Mesothelial cell of epicardium (in vitro differentiated cells): ENCODE measurements at regions not wholly inside any gene's neighbourhood (a gene's known extent, or its start where the extent isn't known, plus 50 kb on each side); places are given as distances from the start of the nearest gene placed in this dataset.
"Not testable (repeated sequence)": the region's sequence is repeated elsewhere in the genome, so short reads cannot be mapped to it uniquely, and the experiment has no call there.

Experiments
- DNase-seq, 2 experiments: peaks; one replicate each; pipeline ENCODE4 v3.0.0; 2021; ENCODE audit warnings: low spot score in 2 of 2; ENCODE audit not compliant: unreplicated experiment in 2 of 2
- H3K27ac Mint-ChIP-seq: 2 replicates; pipeline ENCODE4 v1.8.0; 2021; ENCODE audit warnings: mixed read lengths
- H3K27me3 Mint-ChIP-seq: 2 replicates; pipeline ENCODE4 v1.8.0; 2021; ENCODE audit warnings: low read depth, mixed read lengths
- H3K36me3 Mint-ChIP-seq: 2 replicates; pipeline ENCODE4 v1.8.0; 2021; ENCODE audit warnings: mixed read lengths
- H3K4me1 Mint-ChIP-seq: 2 replicates; pipeline ENCODE4 v1.8.0; 2021; ENCODE audit warnings: mixed read lengths
- H3K4me3 Mint-ChIP-seq: 2 replicates; pipeline ENCODE4 v1.8.0; 2021; ENCODE audit warnings: mild to moderate bottlenecking, moderate library complexity, mixed read lengths
- H3K9me3 Mint-ChIP-seq: 2 replicates; pipeline ENCODE4 v1.8.0; 2021; ENCODE audit warnings: mixed read lengths
- TF ChIP-seq, protein P1 (sequence below): fragments of 200-600 bp; sonication (generic); IDR thresholded peaks from one replicate; pipeline ENCODE4 v1.5.0; 2021; ENCODE audit warnings: antibody characterized with exemption; ENCODE audit not compliant: unreplicated experiment

DNA sequence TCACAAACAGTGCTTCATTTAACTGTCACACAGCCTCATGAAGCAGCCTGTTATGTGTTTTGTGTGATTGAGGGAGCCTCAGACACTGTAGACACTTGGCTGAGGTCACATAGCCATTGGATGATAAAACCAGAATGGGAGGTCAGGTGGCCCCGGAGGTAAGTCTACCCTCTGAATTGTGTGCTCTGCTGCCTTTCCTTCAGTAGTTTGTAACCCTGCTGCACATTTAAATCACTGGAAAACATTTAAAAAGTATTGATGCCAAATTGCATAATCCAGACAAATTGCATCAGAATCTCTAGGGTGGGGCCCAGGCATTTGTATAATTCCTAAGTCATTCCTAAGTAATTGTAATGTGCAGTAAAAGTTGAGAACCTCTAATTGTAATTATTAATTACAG is 85.2 kb upstream of the ECI2 start:
- no peaks in the 10 kb centered on the region for H3K27me3 Mint-ChIP-seq
- no peak overlapping the region for H3K4me3 Mint-ChIP-seq
- H3K9me3 Mint-ChIP-seq, result peaks cover 30% of the 10 kb centered on the region
- H3K27ac Mint-ChIP-seq, result no peak overlapping the region
- DNase-seq, result no peak
- H3K36me3 Mint-ChIP-seq, result peaks cover 7% of the 10 kb centered on the region
- peaks cover 19% of the 10 kb centered on the region for H3K4me1 Mint-ChIP-seq
- TF ChIP-seq, protein P1, sequence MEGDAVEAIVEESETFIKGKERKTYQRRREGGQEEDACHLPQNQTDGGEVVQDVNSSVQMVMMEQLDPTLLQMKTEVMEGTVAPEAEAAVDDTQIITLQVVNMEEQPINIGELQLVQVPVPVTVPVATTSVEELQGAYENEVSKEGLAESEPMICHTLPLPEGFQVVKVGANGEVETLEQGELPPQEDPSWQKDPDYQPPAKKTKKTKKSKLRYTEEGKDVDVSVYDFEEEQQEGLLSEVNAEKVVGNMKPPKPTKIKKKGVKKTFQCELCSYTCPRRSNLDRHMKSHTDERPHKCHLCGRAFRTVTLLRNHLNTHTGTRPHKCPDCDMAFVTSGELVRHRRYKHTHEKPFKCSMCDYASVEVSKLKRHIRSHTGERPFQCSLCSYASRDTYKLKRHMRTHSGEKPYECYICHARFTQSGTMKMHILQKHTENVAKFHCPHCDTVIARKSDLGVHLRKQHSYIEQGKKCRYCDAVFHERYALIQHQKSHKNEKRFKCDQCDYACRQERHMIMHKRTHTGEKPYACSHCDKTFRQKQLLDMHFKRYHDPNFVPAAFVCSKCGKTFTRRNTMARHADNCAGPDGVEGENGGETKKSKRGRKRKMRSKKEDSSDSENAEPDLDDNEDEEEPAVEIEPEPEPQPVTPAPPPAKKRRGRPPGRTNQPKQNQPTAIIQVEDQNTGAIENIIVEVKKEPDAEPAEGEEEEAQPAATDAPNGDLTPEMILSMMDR, result no peak

DNA sequence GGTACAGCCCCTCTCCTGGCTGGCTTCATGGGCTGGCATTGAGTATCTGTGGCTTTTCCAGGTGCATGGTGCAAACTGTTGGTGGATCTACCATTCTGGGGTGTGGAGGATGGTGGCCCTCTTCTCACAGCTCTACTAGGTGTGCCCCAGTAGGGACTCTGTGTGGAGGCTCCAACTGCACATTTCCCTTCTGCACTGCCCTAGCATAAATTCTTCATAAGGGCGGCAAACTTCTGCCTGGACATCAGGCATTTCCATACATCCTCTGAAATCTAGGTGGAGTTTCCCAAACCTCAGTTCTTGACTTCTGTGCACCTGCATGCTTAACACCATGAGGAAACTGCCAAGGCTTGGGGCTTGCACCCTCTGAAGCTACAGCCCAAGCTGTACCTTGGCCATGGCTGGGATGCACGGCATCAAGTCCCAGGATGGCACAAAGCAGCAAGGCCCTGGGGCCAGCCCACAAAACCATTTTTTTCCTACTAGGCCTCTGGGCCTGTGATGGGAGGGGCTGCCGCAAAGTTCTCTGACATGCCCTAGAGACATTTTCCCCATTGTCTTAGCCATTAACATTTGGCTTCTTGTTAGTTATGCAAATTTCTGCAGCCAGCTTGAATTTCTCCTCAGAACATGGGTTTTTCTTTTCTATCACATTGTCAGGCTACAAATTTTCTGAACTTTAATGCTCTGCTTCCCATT is 83.4 kb upstream of the ECI2 start:
- peaks cover 45% of the 10 kb centered on the region for H3K9me3 Mint-ChIP-seq
- not testable (repeated sequence) for H3K36me3 Mint-ChIP-seq

DNA sequence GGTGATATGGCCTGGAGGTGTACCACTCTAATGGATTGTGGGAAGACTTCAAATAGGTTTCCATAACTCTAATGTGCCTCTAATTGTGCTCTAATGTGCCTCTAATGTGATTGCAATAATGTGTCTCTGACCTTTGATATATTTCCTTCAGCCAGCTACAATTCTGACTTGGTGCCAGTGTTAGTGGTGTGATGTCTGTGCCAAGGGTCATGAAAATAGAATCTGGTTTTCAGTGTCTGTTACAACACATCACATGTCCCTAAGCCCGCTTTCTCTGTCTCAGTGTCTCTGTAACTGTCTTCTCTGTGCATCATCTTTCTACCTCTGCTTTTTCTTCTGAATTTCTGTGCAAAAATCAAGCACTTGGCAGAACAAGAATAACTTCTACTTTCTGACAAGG is 77.2 kb upstream of the ECI2 start:
- H3K4me1 Mint-ChIP-seq, result no peaks in the 10 kb centered on the region
- peaks cover 2% of the 10 kb centered on the region for H3K36me3 Mint-ChIP-seq
- no peak for DNase-seq
- peaks cover 40% of the 10 kb centered on the region for H3K9me3 Mint-ChIP-seq
- TF ChIP-seq, protein P1, result no peak
- no peak overlapping the region for H3K4me3 Mint-ChIP-seq
- no peaks in the 10 kb centered on the region for H3K27me3 Mint-ChIP-seq
- no peak overlapping the region for H3K27ac Mint-ChIP-seq

More for the DNA sequence above, 83.4 kb upstream of the ECI2 start:
- not testable (repeated sequence) for H3K4me3 Mint-ChIP-seq, H3K27ac Mint-ChIP-seq, DNase-seq, H3K4me1 Mint-ChIP-seq, H3K27me3 Mint-ChIP-seq

DNA sequence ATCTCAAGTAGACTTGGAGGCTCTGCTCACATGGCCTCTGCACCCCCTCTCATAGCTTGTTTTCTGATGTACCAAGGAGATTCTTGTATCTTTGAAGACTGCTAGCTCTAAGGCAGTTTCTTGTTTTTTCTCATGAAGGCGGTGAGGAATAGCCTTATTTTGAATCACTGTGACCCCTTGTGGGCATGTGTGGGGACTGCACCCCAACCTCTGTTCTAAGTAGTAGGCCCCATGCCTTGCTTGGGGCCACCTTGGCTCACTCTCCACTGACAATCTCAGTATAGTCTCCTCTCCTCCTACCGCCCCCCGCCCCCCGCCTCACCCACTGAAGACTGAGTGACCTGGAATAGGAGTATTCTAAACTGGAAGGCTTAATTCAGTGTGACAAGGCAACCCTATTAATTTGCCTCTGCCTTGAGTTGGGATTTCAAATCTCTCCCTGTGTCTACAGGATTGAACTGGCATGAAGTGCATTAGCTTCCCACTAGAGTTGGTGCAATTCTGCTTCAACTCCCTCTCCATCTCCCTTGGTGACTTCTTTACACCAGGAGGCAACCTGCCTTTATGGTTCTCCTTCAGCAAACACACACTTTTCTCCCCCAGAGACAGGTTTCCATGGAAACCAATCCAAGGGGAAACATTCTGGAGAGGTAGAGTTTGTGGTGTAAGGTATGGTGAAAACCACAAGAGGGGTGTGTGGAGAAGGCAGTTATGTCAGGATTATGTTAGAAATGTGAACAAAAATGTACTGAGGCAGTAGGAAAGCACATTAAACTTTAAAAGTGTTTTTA is 75.4 kb upstream of the ECI2 start:
- Mint-ChIP-seq H3K27me3 (no peaks in the 10 kb centered on the region), H3K27ac (no peak overlapping the region), H3K36me3 (peaks cover 2% of the 10 kb centered on the region), H3K4me3 (no peak overlapping the region), H3K9me3 (peaks cover 31% of the 10 kb centered on the region), H3K4me1 (no peaks in the 10 kb centered on the region)
- DNase-seq, result peak in 1 of 2 experiments; percentile 51
- TF ChIP-seq, protein P1, result peak; percentile 67

DNA sequence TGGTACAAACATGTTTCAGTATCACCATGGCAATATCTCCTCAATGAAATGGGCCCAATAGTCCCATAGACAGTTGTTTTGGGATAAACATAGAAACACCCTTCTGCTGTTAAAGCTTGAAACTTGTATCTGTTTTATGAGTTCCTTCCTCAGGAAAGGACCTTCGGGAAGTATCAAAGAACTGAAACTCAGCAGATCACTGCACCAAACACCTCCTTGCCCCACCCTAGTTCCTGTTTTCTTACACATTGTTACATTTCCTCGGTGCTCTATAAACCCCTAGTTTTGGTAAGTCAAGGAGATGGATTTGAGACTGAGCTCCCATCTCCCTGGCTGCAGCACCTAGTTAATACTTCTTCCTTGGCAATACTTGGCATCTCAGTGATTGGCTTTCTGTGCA is 73.8 kb upstream of the ECI2 start:
- Mint-ChIP-seq H3K36me3 (peaks cover 9% of the 10 kb centered on the region), H3K9me3 (peaks cover 29% of the 10 kb centered on the region), H3K4me1 (no peaks in the 10 kb centered on the region), H3K27me3 (no peaks in the 10 kb centered on the region), H3K27ac (no peak overlapping the region), H3K4me3 (no peak overlapping the region)
- DNase-seq, result no peak
- TF ChIP-seq, protein P1, result no peak

DNA sequence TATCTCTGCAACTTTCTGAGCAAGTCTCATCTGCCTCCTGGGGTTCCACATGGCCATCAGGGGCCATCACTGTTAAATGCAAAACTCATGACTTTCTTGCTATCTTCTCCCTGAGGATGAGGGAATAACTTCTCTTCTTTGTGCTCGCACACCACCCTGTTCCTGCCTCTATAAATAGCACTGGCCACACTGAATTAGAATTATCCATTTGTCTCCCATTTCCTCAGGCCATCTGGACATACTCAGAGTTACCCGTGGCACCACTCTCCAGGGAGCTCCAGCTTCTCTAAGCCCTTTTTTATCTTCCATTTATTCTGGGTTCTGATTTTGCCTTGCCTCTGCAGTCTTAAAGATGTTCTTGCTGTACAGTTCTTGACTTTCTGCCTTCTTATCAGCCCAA is 72.8 kb upstream of the ECI2 start:
- Mint-ChIP-seq H3K4me3 (no peak overlapping the region), H3K9me3 (peaks cover 24% of the 10 kb centered on the region), H3K36me3 (peaks cover 9% of the 10 kb centered on the region), H3K27me3 (no peaks in the 10 kb centered on the region), H3K4me1 (no peaks in the 10 kb centered on the region), H3K27ac (no peak overlapping the region)
- TF ChIP-seq, protein P1, result no peak
- no peak for DNase-seq

DNA sequence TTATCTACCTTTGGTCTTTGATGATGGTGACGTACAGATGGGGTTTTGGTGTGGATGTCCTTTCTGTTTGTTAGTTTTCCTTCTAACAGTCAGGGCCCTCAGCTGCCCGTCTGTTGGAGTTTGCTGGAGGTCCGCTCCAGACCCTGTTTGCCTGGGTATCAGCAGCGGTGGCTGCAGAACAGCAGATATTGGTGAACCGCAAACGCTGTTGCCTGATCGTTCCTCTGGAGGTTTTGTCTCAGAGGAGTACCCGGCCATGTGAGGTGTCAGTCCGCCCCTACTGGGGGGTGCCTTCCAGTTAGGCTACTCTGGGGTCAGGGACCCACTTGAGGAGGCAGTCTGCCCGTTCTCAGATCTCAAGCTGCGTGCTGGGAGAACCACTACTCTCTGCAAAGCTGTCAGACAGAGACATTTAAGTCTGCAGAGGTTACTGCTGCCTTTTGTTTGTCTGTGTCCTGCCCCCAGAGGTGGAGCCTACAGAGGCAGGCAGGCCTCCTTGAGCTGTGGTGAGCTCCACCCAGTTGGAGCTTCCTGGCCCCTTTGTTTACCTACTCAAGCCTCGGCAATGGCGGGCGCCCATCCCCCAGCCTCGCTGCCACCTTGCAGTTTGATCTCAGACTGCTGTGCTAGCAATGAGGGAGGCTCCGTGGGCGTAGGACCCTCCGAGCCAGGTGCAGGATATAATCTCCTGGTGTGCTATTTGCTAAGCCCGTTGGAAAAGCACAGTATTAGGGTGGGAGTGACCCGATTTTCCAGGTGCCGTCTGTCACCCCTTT is 68.5 kb upstream of the ECI2 start:
- not testable (repeated sequence) for H3K4me3 Mint-ChIP-seq, H3K27ac Mint-ChIP-seq, H3K27me3 Mint-ChIP-seq, H3K36me3 Mint-ChIP-seq, H3K4me1 Mint-ChIP-seq, DNase-seq
- H3K9me3 Mint-ChIP-seq, result peaks cover 27% of the 10 kb centered on the region
